Lower lobe of right lung (tissue), 2 donors: ENCODE measurements at regions not wholly inside any gene's neighbourhood (a gene's known extent, or its start where the extent isn't known, plus 50 kb on each side); places are given as distances from the start of the nearest gene placed in this dataset.

Experiments used
- ATAC-seq, 2 donors: fragments of 200-7000 bp; cut with Tn5 transposase; one replicate each; pipeline ENCODE4 v1.9.1; 2020 to 2022; ENCODE audit warnings: mild to moderate bottlenecking in 2 of 2, moderate library complexity in 2 of 2
- DNase-seq: peaks from one replicate; pipeline ENCODE4 v3.0.0-alpha.2; 2020
- H3K27ac ChIP-seq: fragments of 200-600 bp; one replicate; pipeline ENCODE4 v1.8.0; 2022
- H3K27me3 ChIP-seq: fragments of 200-600 bp; one replicate; pipeline ENCODE4 v1.8.0; 2022; ENCODE audit warnings: low read depth
- H3K36me3 ChIP-seq: fragments of 200-600 bp; one replicate; pipeline ENCODE4 v1.8.0; 2022; ENCODE audit warnings: mild to moderate bottlenecking
- H3K4me1 ChIP-seq: fragments of 200-600 bp; one replicate; pipeline ENCODE4 v1.8.0; 2022
- H3K4me3 ChIP-seq: fragments of 200-600 bp; one replicate; pipeline ENCODE4 v1.8.0; 2022; ENCODE audit warnings: mild to moderate bottlenecking
- H3K9me3 ChIP-seq: fragments of 200-600 bp; one replicate; pipeline ENCODE4 v1.8.0; 2022
- intact Hi-C: fragments of 100-400 bp; cut with DNase I; formaldehyde crosslinking; loops from one replicate; pipeline ENCODE4 v1.11.0; 2022
- TF ChIP-seq, protein P1 (sequence below): fragments of 200-600 bp; IDR thresholded peaks from one replicate; pipeline ENCODE4 v1.8.0; 2022; ENCODE audit warnings: antibody characterized with exemption, mild to moderate bottlenecking
- donor health status: DM: no; HTN: yes; CAD: no; lungs with severe emphysema.

- DNase-seq (no peak), ATAC-seq (no peak)
- H3K4me1 ChIP-seq, result no peaks in the 10 kb centered on the region
- no peak overlapping the region for H3K27ac ChIP-seq
- intact Hi-C loops, result no loop called here
- TF ChIP-seq, protein P1, sequence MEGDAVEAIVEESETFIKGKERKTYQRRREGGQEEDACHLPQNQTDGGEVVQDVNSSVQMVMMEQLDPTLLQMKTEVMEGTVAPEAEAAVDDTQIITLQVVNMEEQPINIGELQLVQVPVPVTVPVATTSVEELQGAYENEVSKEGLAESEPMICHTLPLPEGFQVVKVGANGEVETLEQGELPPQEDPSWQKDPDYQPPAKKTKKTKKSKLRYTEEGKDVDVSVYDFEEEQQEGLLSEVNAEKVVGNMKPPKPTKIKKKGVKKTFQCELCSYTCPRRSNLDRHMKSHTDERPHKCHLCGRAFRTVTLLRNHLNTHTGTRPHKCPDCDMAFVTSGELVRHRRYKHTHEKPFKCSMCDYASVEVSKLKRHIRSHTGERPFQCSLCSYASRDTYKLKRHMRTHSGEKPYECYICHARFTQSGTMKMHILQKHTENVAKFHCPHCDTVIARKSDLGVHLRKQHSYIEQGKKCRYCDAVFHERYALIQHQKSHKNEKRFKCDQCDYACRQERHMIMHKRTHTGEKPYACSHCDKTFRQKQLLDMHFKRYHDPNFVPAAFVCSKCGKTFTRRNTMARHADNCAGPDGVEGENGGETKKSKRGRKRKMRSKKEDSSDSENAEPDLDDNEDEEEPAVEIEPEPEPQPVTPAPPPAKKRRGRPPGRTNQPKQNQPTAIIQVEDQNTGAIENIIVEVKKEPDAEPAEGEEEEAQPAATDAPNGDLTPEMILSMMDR, result no peak
- H3K36me3 ChIP-seq, result no peaks in the 10 kb centered on the region
- H3K9me3 ChIP-seq, result no peaks in the 10 kb centered on the region
- no peaks in the 10 kb centered on the region for H3K27me3 ChIP-seq
- H3K4me3 ChIP-seq, result no peak overlapping the region
These were observed 79.3 kb upstream of the GPC6 start for GRCh38 chr13:93147298-93147645.

DNA sequence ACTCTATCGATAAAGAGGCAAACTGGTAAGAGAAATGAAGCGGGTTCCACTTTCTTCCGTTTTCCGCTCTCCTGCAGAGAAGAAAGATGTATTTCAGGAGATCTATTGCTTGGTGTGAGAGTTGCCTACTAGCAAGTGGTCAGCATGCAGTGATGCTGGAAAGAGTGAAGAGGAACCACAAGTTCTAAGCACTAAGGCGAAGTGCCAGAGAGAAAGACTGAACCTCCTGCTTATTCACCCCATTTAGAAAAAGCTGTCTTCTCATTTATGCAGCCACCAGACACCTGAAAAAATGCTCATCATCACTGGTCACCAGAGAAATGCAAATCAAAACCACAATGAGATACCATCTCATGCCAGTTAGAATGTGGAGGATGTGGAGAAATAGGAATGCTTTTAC, 78.7 kb upstream of the GPC6 start:
- intact Hi-C loops, result no loop called here
- H3K36me3 ChIP-seq, result no peaks in the 10 kb centered on the region
- no peaks in the 10 kb centered on the region for H3K9me3 ChIP-seq
- ATAC-seq (no peak), DNase-seq (no peak)
- TF ChIP-seq, protein P1, result no peak
- no peaks in the 10 kb centered on the region for H3K4me1 ChIP-seq
- no peak overlapping the region for H3K27ac ChIP-seq
- H3K4me3 ChIP-seq, result no peak overlapping the region
- H3K27me3 ChIP-seq, result no peaks in the 10 kb centered on the region

- DNase-seq (no peak), ATAC-seq (peak in 1 of 2 donors; percentile 31)
- H3K4me1 ChIP-seq, result no peaks in the 10 kb centered on the region
- H3K36me3 ChIP-seq, result no peaks in the 10 kb centered on the region
- TF ChIP-seq, protein P1, result no peak
- H3K9me3 ChIP-seq, result no peaks in the 10 kb centered on the region
- no peaks in the 10 kb centered on the region for H3K27me3 ChIP-seq
- H3K4me3 ChIP-seq, result no peak overlapping the region
- H3K27ac ChIP-seq, result no peak overlapping the region
- intact Hi-C loops, result no loop called here
These were observed 75.3 kb upstream of the GPC6 start for GRCh38 chr13:93151277-93151676.

- ATAC-seq (no peak), DNase-seq (no peak)
- TF ChIP-seq, protein P1, result no peak
- Histone ChIP-seq H3K4me3 (no peak overlapping the region), H3K36me3 (no peaks in the 10 kb centered on the region), H3K4me1 (no peaks in the 10 kb centered on the region), H3K27ac (no peak overlapping the region), H3K9me3 (no peaks in the 10 kb centered on the region), H3K27me3 (no peaks in the 10 kb centered on the region)
- intact Hi-C loops, result no loop called here
These were observed 68.0 kb upstream of the GPC6 start for GRCh38 chr13:93158565-93158964.

DNA sequence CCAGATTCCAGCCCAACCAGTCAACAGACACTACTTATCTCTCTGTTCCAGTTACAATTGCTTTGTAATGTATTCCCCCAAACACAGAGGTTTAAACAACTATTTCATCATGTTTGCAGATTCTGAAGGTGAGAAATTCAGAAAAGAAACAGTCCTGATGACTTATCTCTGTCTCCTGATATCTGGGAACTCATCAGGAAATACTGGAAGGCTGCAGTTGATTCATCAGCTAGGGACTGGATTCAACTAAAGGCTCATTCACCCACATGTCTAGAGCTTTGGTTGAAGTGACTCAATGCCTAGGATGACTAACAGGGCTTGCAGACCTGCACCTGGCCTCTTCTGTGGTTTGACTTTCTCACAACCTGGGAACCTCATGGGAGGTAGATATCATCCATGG, 56.6 kb upstream of the GPC6 start:
- DNase-seq, result no peak
- Histone ChIP-seq H3K27ac (no peak overlapping the region), H3K4me1 (no peaks in the 10 kb centered on the region), H3K27me3 (no peaks in the 10 kb centered on the region), H3K36me3 (no peaks in the 10 kb centered on the region), H3K9me3 (no peaks in the 10 kb centered on the region), H3K4me3 (no peak overlapping the region)
- ATAC-seq, result no peak
- TF ChIP-seq, protein P1, result no peak
- intact Hi-C loops, result no loop called here

- Histone ChIP-seq H3K27me3 (no peaks in the 10 kb centered on the region), H3K4me3 (no peak overlapping the region), H3K36me3 (no peaks in the 10 kb centered on the region), H3K4me1 (no peaks in the 10 kb centered on the region), H3K27ac (no peak overlapping the region), H3K9me3 (no peaks in the 10 kb centered on the region)
- intact Hi-C loops, result no loop called here
- TF ChIP-seq, protein P1, result no peak
- DNase-seq, result no peak
- ATAC-seq, result no peak
These were observed 54.5 kb upstream of the GPC6 start for GRCh38 chr13:93172109-93172508.
